Embryonic facial prominence (tissue), 1 donor: ENCODE measurements at regions not wholly inside any gene's neighbourhood (a gene's known extent, or its start where the extent isn't known, plus 50 kb on each side); places are given as distances from the start of the nearest gene placed in this dataset.
"Not testable (repeated sequence)": the region's sequence is repeated elsewhere in the genome, so short reads cannot be mapped to it uniquely, and the experiment has no call there.

Experiments used
- DNase-seq: peaks from one replicate; pipeline ENCODE4 v3.0.0-alpha.2; 2016; ENCODE audit errors: extremely low spot score

GRCh38 chr9:134530724-134531123 is 110.9 kb upstream of the COL5A1 start:
- DNase-seq, result no peak

DNA sequence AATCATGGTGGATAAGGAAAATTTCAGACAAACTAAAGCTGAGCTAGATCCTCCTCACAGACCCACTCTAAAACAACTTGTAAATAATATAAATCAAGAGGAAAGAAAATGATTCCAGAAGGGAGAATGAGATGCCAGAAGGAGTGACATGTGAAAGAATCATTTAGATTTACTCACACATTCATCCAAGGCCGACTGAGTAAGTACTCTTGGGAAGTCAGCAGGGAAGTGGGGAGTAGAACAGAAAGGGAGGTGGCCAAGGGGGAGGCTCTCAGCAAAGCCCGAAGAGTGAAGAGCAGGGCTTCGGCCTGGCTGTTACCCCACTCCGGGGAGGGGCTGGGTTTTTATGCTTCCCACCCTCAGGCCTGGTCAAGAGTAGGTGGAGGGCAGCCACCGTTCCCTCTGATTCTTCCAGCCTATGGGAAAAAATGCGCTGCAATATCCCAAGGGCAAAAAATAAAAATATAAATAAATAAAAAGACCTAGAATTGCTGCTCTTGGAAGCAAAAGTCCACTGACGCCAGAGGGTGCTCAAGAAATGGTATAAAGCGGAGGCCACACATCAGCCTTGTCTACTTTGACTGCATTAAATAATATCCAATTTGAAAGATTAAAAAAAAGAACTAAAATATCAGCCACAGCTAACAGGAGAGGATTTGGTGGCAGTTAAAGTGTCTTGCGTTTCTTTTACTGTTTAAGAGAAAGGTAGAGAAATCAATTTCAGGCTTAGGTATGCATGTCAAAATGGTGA is 110.2 kb upstream of the COL5A1 start:
- DNase-seq, result no peak

DNA sequence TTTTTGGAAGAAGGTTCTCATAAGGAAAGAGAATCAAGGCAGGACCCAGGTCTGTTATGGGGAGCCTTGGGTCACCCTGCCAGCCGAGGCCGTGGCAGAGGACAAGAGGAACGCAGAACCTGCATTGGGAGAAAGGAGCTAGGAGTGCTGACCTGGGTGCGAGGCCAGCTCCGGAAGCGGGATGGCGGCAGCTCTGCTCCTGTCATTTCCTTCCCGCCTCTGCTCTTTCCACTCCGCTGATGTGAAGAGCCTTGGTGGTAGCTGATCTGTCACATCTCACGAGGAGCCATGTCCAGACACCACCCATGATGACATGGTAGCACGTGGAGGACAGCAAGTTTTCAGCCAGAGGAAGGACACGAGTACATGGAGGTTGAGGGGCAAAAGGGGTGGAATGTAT is 109.5 kb upstream of the COL5A1 start:
- DNase-seq, result no peak

GRCh38 chr9:134532661-134533060 is 108.9 kb upstream of the COL5A1 start:
- DNase-seq, result not testable (repeated sequence)

DNA sequence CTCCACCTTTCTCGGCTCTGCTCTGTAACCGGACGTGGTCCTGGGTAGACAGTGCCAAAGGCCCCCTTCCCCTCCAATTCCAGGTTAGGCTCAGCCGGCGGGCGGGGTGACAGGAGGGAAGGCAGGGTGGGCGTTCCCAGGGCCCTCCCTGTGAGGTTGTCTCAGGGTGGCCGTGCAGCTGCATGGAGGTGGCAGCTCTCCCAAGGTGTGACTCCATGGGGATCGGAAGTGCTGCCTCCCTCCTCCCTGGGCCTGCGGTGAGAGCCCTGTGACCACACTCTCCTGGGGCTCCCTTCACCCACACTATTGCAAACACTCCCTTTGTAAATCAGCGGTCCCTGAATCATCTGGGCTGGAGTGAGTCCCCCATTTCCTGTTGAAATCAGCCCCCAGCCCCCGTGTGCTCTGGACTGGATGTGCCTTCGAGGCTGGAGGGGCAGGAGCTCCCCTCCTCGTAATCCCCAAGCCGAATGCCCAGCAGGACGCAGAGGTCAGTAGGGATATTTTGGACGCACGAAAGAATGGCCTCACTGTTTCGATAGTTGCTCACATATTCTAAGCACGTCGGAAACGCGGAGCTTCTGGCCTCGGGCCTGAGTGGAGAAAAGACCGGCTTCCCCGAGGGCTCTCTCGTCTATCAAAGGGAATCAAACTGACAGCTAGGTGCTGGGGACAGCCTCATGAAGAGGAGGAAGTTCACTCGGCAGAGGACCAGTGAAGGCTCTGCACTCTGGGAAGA is 107.6 kb upstream of the COL5A1 start:
- no peak for DNase-seq

GRCh38 chr9:134534661-134535080 is 106.9 kb upstream of the COL5A1 start:
- no peak for DNase-seq

DNA sequence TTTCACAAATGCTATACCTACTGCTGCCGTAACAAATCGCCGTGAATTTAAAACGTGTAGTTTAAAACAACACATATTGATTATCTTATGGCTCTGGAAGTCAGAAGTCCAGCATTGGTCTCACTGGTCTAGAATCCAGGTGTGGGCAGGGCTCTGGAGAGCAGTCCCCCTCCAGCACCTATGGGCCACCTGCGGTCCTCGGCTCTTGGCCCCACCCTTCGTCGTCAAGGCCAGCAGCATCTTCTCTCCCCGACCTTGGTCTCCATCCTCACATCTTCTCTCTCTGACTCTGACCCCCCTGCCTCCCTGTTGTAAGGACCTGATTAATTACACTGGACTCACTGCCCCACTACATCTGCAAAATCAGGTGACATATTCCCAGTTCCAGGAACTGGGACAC is 106.4 kb upstream of the COL5A1 start:
- DNase-seq, result no peak

DNA sequence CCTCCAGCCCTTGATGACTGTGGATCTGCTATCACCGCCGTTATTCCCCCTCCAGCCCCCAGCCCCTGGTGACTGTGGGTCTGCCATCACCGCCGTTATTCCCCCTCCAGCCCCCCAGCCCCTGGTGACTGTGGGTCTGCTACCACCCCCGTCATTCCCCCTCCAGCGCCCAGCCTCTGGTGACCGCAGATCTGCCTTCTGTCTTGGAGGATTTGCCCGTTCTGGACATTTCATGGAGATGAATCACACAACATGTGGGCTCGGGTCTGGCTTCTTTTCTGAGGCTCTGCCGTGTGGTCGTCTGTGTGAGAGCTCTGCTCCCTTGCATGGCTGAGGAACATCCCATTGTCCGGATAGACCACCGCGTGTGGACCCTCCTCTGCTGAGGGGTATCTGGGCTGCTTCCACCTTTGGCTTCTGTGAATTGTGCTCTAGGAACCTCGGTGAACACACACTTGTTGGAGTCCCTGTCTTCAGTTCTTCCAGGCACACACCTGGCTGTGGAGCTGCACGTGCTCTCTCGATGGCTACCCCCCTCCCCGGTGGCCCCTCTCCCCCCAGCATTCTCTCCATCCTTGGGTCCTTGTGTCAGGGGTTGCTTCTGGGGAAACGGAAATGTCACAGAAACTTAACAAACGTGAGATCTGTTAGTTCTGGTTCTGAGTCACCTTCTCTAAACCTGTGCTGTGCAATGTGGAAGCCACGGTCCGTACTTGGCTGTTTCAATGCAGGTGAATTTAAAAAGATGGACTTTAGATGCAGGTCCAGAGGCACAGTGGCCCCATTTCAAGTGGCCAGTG is 105.3 kb upstream of the COL5A1 start:
- DNase-seq, result no peak

DNA sequence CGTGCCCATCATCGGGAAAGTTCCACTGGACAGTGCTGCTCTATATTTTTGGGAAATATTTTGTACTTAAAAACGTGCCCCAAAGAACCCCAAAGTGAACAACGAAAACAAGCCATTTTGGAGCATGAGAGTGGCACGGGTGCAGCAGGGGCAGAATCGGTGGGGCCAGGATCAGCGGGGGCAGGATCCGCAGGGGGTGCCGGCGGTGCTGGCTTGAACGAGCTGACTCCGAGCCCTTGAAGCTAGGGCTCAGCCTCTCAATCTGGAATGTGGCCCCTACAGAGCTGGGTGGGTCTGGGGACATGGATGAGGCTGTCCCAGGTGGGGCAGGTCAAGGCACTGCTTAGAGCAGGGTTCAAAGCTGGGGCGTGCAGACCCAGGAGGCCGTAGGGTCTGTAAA is 104.7 kb upstream of the COL5A1 start:
- no peak for DNase-seq

DNA sequence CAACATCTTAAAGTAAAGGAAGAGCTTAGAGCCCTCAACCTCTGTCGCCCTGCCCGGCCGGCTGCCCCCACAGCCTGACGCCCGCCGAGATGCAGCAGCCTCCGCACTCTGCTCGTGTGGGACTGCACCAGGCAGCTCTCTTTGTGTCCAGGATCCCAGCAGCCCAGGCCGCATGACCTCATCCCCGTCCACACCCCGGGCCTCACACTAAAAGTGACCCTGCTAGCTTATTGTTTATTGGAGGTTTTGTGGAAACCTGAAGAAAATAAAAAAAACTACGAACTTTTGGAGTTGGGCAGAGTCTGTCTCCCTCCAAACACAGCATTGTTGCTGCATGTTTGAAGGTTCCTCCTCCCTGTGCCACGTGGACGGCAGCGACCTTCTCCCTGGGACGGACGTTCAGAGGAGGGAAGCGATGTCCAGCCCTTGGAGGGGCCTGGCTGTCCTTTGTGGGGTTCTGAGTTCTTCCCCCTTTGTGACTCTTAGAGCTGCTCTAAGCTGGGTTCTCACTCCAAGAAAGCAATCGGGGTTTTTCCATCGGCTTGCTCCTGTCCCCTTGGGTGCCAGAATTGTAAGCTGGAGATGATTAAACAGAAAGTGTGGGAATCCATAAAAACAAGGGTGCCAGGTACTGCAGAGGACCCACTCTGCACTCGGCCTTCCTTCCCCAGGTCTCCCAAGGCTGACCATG is 103.5 kb upstream of the COL5A1 start:
- no peak for DNase-seq

DNA sequence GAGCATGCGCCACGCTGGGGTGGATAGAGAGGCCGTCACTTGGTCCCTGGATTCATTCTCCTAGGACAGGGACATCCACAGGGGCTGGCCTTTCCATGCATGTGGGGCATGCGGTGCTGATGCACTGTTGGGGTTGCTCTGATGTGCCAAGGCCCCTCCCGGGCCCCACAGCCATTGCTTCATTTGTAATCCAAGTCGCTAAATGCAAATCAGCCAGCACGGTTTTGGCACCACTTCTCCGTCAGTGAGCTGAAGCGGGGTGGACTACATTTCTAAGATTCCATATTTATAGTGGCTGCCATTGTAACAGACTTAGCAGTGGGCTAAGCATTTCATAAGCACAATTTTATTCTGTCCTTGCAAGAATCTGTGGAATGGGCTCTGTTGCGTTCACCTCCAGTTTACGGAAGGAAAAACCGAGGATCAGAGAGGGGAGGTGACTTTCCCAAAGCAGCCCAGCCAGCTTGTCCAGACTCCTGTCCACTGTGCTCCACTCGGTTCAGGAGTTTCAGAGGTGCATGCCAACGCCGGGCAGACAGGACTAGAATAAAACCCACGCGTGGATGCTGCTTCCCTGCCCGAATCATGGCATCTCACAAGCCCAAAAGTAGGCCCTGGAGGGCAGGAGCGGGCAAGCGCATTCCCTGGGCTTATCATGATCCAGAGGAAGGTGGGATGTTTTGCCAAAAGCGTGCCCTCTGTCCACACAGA is 102.6 kb upstream of the COL5A1 start:
- DNase-seq, result no peak

DNA sequence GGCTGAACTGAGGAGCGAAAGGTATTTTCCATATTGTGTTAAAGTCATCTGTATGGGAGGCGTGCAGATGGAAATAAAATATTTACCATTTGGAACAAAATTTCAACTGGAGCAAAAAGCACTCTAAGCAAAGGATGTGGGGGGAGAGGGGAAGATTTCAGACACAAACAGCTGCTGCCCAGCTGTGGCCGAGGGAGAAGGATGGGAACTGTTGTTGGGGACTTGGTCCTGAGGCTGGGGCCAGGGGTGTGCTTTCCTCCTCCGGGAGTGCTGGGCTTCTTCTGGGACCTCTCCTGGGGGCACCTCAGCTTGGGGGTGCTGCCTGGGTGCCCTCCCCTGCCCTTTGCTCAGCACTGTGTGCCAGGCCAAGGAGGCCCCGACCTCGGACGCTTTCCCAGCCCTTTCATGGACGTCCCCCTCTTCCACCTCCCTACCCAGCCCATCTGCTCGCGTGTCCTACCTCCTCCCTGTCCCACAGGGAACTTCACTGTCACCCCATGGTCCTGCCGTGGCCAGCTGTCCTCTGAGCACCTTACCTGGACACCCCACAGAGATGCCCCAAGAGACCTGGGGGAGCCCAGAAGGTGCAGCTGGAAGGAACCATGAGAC is 101.9 kb upstream of the COL5A1 start:
- DNase-seq, result no peak

DNA sequence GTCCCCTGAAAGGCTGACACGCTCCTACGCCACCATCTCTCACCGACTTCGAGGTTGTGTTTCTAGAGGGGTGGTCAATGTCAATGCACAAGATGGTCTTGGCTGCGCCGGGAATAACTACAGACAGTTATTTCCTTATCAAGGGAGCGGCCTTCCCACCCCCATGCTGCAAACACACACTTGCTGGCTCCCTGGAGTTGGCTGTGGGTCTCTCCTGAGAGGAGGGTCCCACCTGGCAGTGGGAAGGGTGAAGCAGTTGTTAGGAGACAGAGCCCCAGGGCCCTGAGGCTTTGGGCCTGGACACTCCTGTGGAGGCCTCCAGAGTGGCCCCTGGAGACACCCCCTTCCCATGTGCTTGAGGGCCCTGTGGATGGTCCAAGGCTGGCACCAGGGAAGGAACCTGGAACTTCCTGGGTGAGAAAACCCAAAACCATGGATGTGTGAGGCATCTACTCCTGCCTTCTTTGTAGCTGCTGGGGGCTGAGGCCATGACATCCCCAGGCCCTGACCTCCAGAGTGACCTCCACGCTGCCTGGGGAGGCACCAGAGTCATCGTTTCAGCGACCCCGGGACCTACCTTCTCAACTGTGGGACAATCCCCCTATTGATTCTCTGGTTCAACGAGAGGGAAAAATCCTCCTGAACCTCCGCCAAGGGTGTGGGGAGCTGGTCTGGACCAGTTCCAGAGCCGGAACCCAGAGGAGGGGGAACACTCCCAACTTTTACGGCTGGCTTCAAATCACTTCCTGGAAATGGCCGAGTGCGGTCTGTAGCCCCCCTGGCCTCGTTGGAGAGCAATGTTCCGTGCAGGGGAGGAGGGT is 101.1 kb upstream of the COL5A1 start:
- DNase-seq, result no peak

DNA sequence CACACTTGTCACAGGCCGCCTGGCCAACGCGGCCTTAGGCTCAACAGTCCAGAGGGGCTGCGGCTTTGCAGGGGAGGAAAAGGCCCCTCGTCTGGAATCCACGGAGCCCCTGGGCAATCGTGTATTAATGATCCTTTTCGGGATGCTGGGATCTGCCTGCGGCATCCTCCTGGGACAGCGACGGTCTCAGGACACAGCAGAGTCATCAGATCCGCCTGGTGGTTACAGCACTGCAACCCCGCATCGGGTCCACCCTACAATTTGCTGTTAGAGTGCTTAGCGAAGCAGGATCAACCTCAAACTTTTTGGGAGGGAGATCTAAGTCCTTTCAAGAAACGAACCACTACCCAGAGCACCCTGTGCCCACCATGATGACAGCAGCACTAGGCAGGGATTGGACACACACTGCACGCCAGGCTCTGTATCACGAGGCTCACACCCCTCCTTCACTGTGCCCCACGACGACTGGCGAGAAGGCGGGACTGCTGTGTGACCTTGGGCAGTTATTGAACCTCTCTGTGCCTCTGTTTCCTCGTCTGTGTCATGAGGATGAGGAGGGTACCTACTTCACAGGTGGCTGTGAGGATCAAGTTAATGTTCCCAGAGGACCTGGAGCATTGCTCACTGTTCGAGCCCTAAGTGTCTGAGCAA is 100.4 kb upstream of the COL5A1 start:
- no peak for DNase-seq

DNA sequence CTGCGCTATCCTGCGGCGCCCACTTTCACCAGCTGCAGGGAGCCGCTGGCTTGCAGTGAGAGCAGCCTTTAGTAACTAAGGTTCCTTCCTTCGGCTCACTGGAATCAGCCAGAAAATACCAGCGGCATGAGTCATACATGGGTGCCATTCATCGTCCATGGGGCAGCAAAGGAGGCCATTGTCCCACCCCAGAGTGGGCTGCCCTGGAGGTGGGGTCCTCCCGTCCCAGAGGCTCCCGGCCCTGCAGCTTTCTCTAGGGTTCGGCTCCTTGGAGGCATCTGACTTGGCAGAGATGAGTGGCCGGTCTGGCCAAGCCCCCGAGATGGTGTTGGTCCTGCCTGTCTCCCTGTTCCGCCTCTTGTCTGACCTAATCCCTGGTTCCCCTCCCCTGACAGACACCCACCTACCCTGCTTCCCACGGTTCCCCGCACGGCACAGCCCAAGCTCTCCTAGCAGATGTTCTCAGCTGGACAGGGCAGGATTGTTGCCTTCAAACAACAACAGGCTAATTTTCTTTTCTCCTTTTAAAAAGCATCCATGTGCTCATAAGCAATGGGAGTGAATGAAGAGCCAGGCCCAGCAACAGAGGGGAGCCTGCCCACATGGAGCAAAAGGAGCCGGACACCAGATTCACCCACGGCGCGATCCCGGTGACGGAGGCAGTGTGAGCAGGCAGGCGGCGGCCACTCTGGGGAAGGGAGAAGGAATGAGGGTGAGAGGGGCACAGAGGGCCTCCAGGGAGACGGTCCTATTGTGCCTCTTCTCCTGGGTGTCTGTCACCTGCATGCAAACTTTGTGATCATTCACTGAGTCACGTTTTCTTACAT is 97.0 kb upstream of the COL5A1 start:
- DNase-seq, result no peak

DNA sequence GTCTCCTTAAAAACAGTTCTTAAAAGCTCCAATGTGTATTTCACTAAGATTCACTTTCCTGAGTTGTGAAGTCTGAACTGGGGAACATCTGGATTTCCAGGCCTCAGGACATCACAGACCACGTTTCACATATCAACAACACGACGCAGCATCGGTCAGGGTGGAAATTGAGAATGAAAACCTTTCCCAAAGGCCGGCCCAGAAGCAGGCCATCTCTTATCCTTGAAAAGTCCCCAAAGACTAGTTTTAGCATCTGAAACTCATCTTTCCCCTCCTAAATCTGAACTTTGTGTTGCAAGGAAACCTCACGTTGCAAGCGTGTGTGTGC is 96.4 kb upstream of the COL5A1 start:
- DNase-seq, result no peak

- peak; percentile 74 for DNase-seq
Observed at GRCh38 chr9:134545543-134546245, 95.9 kb upstream of the COL5A1 start.

GRCh38 chr9:134546246-134546731 is 95.3 kb upstream of the COL5A1 start:
- peak; percentile 91 for DNase-seq
